Liver (tissue), 8 donors: ENCODE measurements at regions not wholly inside any gene's neighbourhood (a gene's known extent, or its start where the extent isn't known, plus 50 kb on each side); places are given as distances from the start of the nearest gene placed in this dataset.

ENCODE experiments used
- DNase-seq: peaks from one replicate; pipeline ENCODE4 v3.0.0-alpha.2; 2017; ENCODE audit warnings: low spot score
- H3K27ac ChIP-seq, 2 donors: one replicate each; pipeline ENCODE4 v1.7.0; 2013; ENCODE audit warnings: inconsistent platforms in 2 of 2, low read length in 2 of 2, control low read depth in 1 of 2, low read depth in 1 of 2, mild to moderate bottlenecking in 1 of 2
- H3K27me3 ChIP-seq, 4 donors: one replicate each; pipeline versions ENCODE4 v1.6.1 to v1.7.0; 2013; ENCODE audit warnings: low read length in 3 of 4, inconsistent platforms in 1 of 4, mild to moderate bottlenecking in 1 of 4, moderate library complexity in 1 of 4; ENCODE audit not compliant: control insufficient read depth in 4 of 4, insufficient read depth in 4 of 4
- H3K36me3 ChIP-seq, 4 donors: one replicate each; pipeline versions ENCODE4 v1.6.1 to v1.7.0; 2013; ENCODE audit warnings: low read length in 3 of 4, mild to moderate bottlenecking in 3 of 4, low read depth in 1 of 4, moderate library complexity in 1 of 4; ENCODE audit not compliant: control insufficient read depth in 4 of 4, insufficient read depth in 3 of 4
- H3K4me1 ChIP-seq, 4 donors: one replicate each; pipeline versions ENCODE4 v1.6.1 to v1.7.0; 2013; ENCODE audit warnings: low read length in 3 of 4, mild to moderate bottlenecking in 3 of 4, moderate library complexity in 1 of 4; ENCODE audit not compliant: control insufficient read depth in 4 of 4, insufficient read depth in 4 of 4
- H3K4me3 ChIP-seq, 3 donors: one replicate each; pipeline versions ENCODE4 v1.6.1 to v1.7.0; 2013; ENCODE audit warnings: low read length in 3 of 3, control low read depth in 1 of 3, low read depth in 1 of 3, mild to moderate bottlenecking in 1 of 3
- H3K9ac ChIP-seq, 2 donors: one replicate each; pipeline ENCODE4 v1.7.0; 2013; ENCODE audit warnings: low read length in 2 of 2, mild to moderate bottlenecking in 2 of 2, moderate library complexity in 2 of 2, control low read depth in 1 of 2, low read depth in 1 of 2
- H3K9me3 ChIP-seq, 4 donors: one replicate each; pipeline versions ENCODE4 v1.6.1 to v1.7.0; 2013; ENCODE audit warnings: low read length in 3 of 4; ENCODE audit not compliant: control insufficient read depth in 4 of 4
- EGR1 ChIP-seq, 2 donors: IDR thresholded peaks; 2 replicates each; pipeline ENCODE4 v1.6.1; 2016 to 2018; ENCODE audit warnings: antibody characterized with exemption in 2 of 2, low read depth in 2 of 2
- FOXA1 ChIP-seq: IDR thresholded peaks from 2 replicates; pipeline ENCODE4 v1.6.1; 2016; ENCODE audit warnings: antibody characterized with exemption
- FOXA2 ChIP-seq: IDR thresholded peaks from 2 replicates; pipeline ENCODE4 v1.6.1; 2016; ENCODE audit warnings: antibody characterized with exemption
- GABPA ChIP-seq, 2 donors: IDR thresholded peaks in 1 of 2; conservative IDR thresholded peaks in 1 of 2; 2 replicates each; pipeline ENCODE4 v1.6.1; 2016; ENCODE audit warnings: antibody characterized with exemption in 2 of 2, mild to moderate bottlenecking in 1 of 2, moderate library complexity in 1 of 2
- HNF4A ChIP-seq, 2 donors: conservative IDR thresholded peaks; 2 replicates each; pipeline ENCODE4 v1.6.1; 2016; ENCODE audit warnings: antibody characterized with exemption in 2 of 2, mild to moderate bottlenecking in 2 of 2
- HNF4G ChIP-seq: IDR thresholded peaks from 2 replicates; pipeline ENCODE4 v1.6.1; 2016; ENCODE audit warnings: antibody characterized with exemption
- JUND ChIP-seq, 2 donors: IDR thresholded peaks; 2 replicates each; pipeline ENCODE4 v1.6.1; 2016; ENCODE audit warnings: antibody characterized with exemption in 2 of 2
- NR2F2 ChIP-seq: IDR thresholded peaks from 2 replicates; pipeline ENCODE4 v1.6.1; 2016; ENCODE audit warnings: antibody characterized with exemption
- RAD21 ChIP-seq, 2 donors: IDR thresholded peaks; 2 replicates each; pipeline ENCODE4 v1.6.1; 2016; ENCODE audit warnings: antibody characterized with exemption in 2 of 2, mild to moderate bottlenecking in 2 of 2
- RXRA ChIP-seq, 2 donors: IDR thresholded peaks; 2 replicates each; pipeline ENCODE4 v1.6.1; 2017 to 2018; ENCODE audit warnings: antibody characterized with exemption in 2 of 2, mild to moderate bottlenecking in 1 of 2
- SP1 ChIP-seq: IDR thresholded peaks from 2 replicates; pipeline ENCODE4 v1.6.1; 2018; ENCODE audit warnings: antibody characterized with exemption, mild to moderate bottlenecking
- TAF1 ChIP-seq: conservative IDR thresholded peaks from 2 replicates; pipeline ENCODE4 v1.6.1; 2016; ENCODE audit warnings: antibody characterized with exemption, mild to moderate bottlenecking
- YY1 ChIP-seq: IDR thresholded peaks from 2 replicates; pipeline ENCODE4 v1.6.1; 2016; ENCODE audit warnings: antibody characterized with exemption, mild to moderate bottlenecking
- WGBS: extraction: QIAGEN DNeasy Blood & Tissue Kit; methylation state at CpG from one replicate; pipeline ENCODE4 v1.1.7; 2013; 5-methylcytosine and 5-hydroxymethylcytosine counted together
- TF ChIP-seq, protein P1 (sequence below): IDR thresholded peaks from 2 replicates; pipeline ENCODE4 v1.6.1; 2016; ENCODE audit warnings: antibody characterized with exemption
- TF ChIP-seq, protein P2 (sequence below): fragments of 150-350 bp; IDR thresholded peaks from 2 replicates; pipeline ENCODE4 v1.5.1; 2017; ENCODE audit warnings: improper control_type of control experiment, low read depth, low read length; ENCODE audit not compliant: missing input control
- TF ChIP-seq, protein P3 (sequence below): IDR thresholded peaks from 2 replicates; pipeline ENCODE4 v1.6.1; 2016; ENCODE audit warnings: antibody characterized with exemption
- TF ChIP-seq, protein P4 (sequence below): IDR thresholded peaks from 2 replicates; pipeline ENCODE4 v1.6.1; 2016; ENCODE audit warnings: antibody characterized with exemption, mild to moderate bottlenecking
- donor health status: healthy.
- donor health status: healthy.
- donor health status: healthy.
- donor health status: healthy.
- donor health status: healthy.

DNA sequence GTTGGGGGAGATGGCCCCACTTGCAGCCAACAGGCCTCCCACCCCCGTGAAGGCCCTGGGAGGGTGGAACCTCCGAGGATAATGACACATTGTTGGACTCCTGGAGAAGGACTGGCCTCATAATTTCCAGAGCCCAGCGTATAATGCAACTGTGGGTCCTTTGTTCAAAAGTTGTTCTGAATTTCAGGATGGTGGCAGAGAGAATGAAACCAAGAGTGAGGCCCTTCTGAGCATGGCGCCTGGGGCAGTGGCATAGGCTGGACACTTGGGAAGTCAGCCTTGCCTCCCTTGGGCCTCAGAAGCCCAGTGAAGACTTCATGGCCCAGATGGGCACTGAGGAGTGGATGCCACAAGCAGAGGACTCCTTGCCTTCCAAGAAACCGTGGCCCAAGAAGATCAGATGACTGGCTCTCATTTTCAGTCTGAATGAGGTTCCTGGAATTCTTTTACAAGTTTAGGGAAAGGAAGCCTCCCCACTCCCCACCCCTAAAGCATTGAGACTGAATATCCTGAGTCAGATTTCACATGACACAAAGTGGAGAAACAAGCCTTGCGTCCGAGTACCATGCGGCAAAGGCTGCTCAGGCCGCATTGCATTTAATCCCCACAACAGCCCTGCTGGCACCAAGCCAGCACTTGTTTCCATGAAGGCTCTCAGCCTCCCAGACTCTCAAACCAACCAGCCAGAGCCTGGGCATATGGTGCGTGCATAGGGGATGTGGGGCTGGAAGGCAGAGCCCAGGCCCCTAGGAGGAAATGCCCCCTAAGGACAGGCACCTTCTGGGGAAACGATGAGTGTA is 96.7 kb upstream of the SMIM23 start:
- Histone ChIP-seq H3K36me3 (no peaks in the 10 kb centered on the region), H3K27ac (no peak overlapping the region), H3K9ac (no peak overlapping the region), H3K9me3 (no peaks in the 10 kb centered on the region), H3K27me3 (no peaks in the 10 kb centered on the region), H3K4me3 (no peak overlapping the region), H3K4me1 (no peaks in the 10 kb centered on the region)
- TF ChIP-seq, protein P1, sequence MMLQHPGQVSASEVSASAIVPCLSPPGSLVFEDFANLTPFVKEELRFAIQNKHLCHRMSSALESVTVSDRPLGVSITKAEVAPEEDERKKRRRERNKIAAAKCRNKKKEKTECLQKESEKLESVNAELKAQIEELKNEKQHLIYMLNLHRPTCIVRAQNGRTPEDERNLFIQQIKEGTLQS, result no peak
- TF ChIP-seq, protein P2, sequence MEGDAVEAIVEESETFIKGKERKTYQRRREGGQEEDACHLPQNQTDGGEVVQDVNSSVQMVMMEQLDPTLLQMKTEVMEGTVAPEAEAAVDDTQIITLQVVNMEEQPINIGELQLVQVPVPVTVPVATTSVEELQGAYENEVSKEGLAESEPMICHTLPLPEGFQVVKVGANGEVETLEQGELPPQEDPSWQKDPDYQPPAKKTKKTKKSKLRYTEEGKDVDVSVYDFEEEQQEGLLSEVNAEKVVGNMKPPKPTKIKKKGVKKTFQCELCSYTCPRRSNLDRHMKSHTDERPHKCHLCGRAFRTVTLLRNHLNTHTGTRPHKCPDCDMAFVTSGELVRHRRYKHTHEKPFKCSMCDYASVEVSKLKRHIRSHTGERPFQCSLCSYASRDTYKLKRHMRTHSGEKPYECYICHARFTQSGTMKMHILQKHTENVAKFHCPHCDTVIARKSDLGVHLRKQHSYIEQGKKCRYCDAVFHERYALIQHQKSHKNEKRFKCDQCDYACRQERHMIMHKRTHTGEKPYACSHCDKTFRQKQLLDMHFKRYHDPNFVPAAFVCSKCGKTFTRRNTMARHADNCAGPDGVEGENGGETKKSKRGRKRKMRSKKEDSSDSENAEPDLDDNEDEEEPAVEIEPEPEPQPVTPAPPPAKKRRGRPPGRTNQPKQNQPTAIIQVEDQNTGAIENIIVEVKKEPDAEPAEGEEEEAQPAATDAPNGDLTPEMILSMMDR, result no peak
- TF ChIP-seq HNF4G (no peak), TAF1 (no peak), NR2F2 (no peak), GABPA (IDR thresholded peaks at IDR 0.05 in 1 of 2, conservative IDR thresholded peaks at IDR 0.05 in 1 of 2) (no peak), YY1 (no peak), SP1 (no peak), RXRA (IDR thresholded peaks at IDR 0.05) (no peak), FOXA1 (no peak)
- TF ChIP-seq, protein P3, sequence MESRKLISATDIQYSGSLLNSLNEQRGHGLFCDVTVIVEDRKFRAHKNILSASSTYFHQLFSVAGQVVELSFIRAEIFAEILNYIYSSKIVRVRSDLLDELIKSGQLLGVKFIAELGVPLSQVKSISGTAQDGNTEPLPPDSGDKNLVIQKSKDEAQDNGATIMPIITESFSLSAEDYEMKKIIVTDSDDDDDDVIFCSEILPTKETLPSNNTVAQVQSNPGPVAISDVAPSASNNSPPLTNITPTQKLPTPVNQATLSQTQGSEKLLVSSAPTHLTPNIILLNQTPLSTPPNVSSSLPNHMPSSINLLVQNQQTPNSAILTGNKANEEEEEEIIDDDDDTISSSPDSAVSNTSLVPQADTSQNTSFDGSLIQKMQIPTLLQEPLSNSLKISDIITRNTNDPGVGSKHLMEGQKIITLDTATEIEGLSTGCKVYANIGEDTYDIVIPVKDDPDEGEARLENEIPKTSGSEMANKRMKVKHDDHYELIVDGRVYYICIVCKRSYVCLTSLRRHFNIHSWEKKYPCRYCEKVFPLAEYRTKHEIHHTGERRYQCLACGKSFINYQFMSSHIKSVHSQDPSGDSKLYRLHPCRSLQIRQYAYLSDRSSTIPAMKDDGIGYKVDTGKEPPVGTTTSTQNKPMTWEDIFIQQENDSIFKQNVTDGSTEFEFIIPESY, result no peak
- TF ChIP-seq, protein P4, sequence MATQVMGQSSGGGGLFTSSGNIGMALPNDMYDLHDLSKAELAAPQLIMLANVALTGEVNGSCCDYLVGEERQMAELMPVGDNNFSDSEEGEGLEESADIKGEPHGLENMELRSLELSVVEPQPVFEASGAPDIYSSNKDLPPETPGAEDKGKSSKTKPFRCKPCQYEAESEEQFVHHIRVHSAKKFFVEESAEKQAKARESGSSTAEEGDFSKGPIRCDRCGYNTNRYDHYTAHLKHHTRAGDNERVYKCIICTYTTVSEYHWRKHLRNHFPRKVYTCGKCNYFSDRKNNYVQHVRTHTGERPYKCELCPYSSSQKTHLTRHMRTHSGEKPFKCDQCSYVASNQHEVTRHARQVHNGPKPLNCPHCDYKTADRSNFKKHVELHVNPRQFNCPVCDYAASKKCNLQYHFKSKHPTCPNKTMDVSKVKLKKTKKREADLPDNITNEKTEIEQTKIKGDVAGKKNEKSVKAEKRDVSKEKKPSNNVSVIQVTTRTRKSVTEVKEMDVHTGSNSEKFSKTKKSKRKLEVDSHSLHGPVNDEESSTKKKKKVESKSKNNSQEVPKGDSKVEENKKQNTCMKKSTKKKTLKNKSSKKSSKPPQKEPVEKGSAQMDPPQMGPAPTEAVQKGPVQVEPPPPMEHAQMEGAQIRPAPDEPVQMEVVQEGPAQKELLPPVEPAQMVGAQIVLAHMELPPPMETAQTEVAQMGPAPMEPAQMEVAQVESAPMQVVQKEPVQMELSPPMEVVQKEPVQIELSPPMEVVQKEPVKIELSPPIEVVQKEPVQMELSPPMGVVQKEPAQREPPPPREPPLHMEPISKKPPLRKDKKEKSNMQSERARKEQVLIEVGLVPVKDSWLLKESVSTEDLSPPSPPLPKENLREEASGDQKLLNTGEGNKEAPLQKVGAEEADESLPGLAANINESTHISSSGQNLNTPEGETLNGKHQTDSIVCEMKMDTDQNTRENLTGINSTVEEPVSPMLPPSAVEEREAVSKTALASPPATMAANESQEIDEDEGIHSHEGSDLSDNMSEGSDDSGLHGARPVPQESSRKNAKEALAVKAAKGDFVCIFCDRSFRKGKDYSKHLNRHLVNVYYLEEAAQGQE, result no peak
- WGBS, result 92% methylated on average over 11 of the region's 11 CpGs
- DNase-seq, result no peak

GRCh38 chr5:171689853-171690417 is 95.7 kb upstream of the SMIM23 start:
- Histone ChIP-seq H3K36me3 (no peaks in the 10 kb centered on the region), H3K4me1 (no peaks in the 10 kb centered on the region), H3K9ac (no peak overlapping the region), H3K9me3 (no peaks in the 10 kb centered on the region), H3K27me3 (no peaks in the 10 kb centered on the region), H3K27ac (no peak overlapping the region), H3K4me3 (no peak overlapping the region)
- no peak for DNase-seq
- TF ChIP-seq FOXA1, result no peak
- TF ChIP-seq FOXA2, result no peak
- TF ChIP-seq, protein P1, result no peak
- no peak for TF ChIP-seq JUND (IDR thresholded peaks at IDR 0.05)
- TF ChIP-seq RAD21 (IDR thresholded peaks at IDR 0.05), result no peak
- no peak for TF ChIP-seq GABPA (IDR thresholded peaks at IDR 0.05 in 1 of 2, conservative IDR thresholded peaks at IDR 0.05 in 1 of 2)
- no peak for TF ChIP-seq EGR1 (IDR thresholded peaks at IDR 0.05; ENCODE audit: low read depth in 2 of 2)
- no peak for TF ChIP-seq HNF4G
- TF ChIP-seq NR2F2, result no peak
- TF ChIP-seq, protein P3, result no peak
- TF ChIP-seq, protein P4, result no peak
- TF ChIP-seq HNF4A (conservative IDR thresholded peaks at IDR 0.05), result no peak
